BLaER1 (cell line): ENCODE measurements at regions not wholly inside any gene's neighbourhood (a gene's known extent, or its start where the extent isn't known, plus 50 kb on each side); places are given as distances from the start of the nearest gene placed in this dataset.
"Not testable (repeated sequence)": the region's sequence is repeated elsewhere in the genome, so short reads cannot be mapped to it uniquely, and the experiment has no call there.

ENCODE experiments used
- H3K27ac ChIP-seq: shearing (Covaris generic); formaldehyde crosslinking; 2 replicates; pipeline ENCODE4 v1.8.1; 2022
- H3K27me3 ChIP-seq: shearing (Covaris generic); formaldehyde crosslinking; 2 replicates; pipeline ENCODE4 v1.8.1; 2022
- H3K36me3 ChIP-seq: shearing (Covaris generic); formaldehyde crosslinking; 2 replicates; pipeline ENCODE4 v1.8.1; 2022
- H3K4me1 ChIP-seq: shearing (Covaris generic); formaldehyde crosslinking; 2 replicates; pipeline ENCODE4 v1.8.1; 2022
- H3K4me2 ChIP-seq: shearing (Covaris generic); formaldehyde crosslinking; 2 replicates; pipeline ENCODE4 v1.8.1; 2022
- H3K4me3 ChIP-seq: shearing (Covaris generic); formaldehyde crosslinking; 2 replicates; pipeline ENCODE4 v1.8.1; 2022
- H3K9ac ChIP-seq: shearing (Covaris generic); formaldehyde crosslinking; 2 replicates; pipeline ENCODE4 v1.8.1; 2022
- H3K9me3 ChIP-seq: shearing (Covaris generic); formaldehyde crosslinking; 2 replicates; pipeline ENCODE4 v1.8.1; 2022
- H4K20me1 ChIP-seq: shearing (Covaris generic); formaldehyde crosslinking; 2 replicates; pipeline ENCODE4 v1.8.1; 2022
- Cebpa-rat ChIP-seq: shearing (Covaris generic); IDR thresholded peaks from 2 replicates; pipeline ENCODE4 v1.8.1; 2022

GRCh38 chr22:48624401-48624800 is 1203.3 kb downstream of the BRD1 start:
- Histone ChIP-seq H3K9ac (no peak overlapping the region), H3K4me3 (no peak overlapping the region), H3K36me3 (no peaks in the 10 kb centered on the region), H3K4me1 (peaks cover 51% of the 10 kb centered on the region), H3K4me2 (peak overlapping the region; percentile 63), H3K27me3 (peaks cover 9% of the 10 kb centered on the region; the same call in 1 of the 2 replicates), H3K9me3 (no peaks in the 10 kb centered on the region), H4K20me1 (peaks cover 32% of the 10 kb centered on the region; the same call in 1 of the 2 replicates), H3K27ac (no peak overlapping the region)
- TF ChIP-seq Cebpa-rat = no peak

- Histone ChIP-seq H3K4me3 (no peak overlapping the region), H3K36me3 (no peaks in the 10 kb centered on the region), H3K4me1 (peaks cover 37% of the 10 kb centered on the region), H3K4me2 (no peak overlapping the region), H4K20me1 (peaks cover 32% of the 10 kb centered on the region; the same call in 1 of the 2 replicates), H3K9me3 (no peaks in the 10 kb centered on the region), H3K27ac (no peak overlapping the region), H3K9ac (no peak overlapping the region), H3K27me3 (peaks cover 9% of the 10 kb centered on the region; the same call in 1 of the 2 replicates)
- no peak for TF ChIP-seq Cebpa-rat
These were observed 1204.7 kb downstream of the BRD1 start for GRCh38 chr22:48622891-48623545.

- no peak overlapping the region for H3K4me2 ChIP-seq
These were observed 1206.6 kb downstream of the BRD1 start for GRCh38 chr22:48621085-48621484.

GRCh38 chr22:48620460-48620859 is 1207.2 kb downstream of the BRD1 start:
- not testable (repeated sequence) for H3K27me3 ChIP-seq, H3K36me3 ChIP-seq, H3K27ac ChIP-seq, H3K4me3 ChIP-seq, H3K4me2 ChIP-seq, H3K9ac ChIP-seq, H3K9me3 ChIP-seq
- Histone ChIP-seq H4K20me1 (peaks cover 27% of the 10 kb centered on the region; the same call in 1 of the 2 replicates), H3K4me1 (peaks cover 17% of the 10 kb centered on the region)

More at GRCh38 chr22:48621085-48621484, 1206.6 kb downstream of the BRD1 start:
- Histone ChIP-seq H3K27me3 (peaks cover 6% of the 10 kb centered on the region; the same call in 1 of the 2 replicates), H3K9me3 (no peaks in the 10 kb centered on the region), H3K27ac (no peak overlapping the region), H4K20me1 (peaks cover 30% of the 10 kb centered on the region; the same call in 1 of the 2 replicates), H3K4me3 (no peak overlapping the region), H3K4me1 (peaks cover 18% of the 10 kb centered on the region), H3K36me3 (no peaks in the 10 kb centered on the region), H3K9ac (no peak overlapping the region)
- TF ChIP-seq Cebpa-rat = no peak

GRCh38 chr22:48619721-48620120 is 1208.0 kb downstream of the BRD1 start:
- Histone ChIP-seq H3K36me3 (no peaks in the 10 kb centered on the region), H3K27ac (no peak overlapping the region), H3K4me2 (no peak overlapping the region), H3K27me3 (no peaks in the 10 kb centered on the region), H3K4me1 (peaks cover 16% of the 10 kb centered on the region), H3K4me3 (no peak overlapping the region), H4K20me1 (peaks cover 27% of the 10 kb centered on the region; the same call in 1 of the 2 replicates), H3K9ac (no peak overlapping the region), H3K9me3 (no peaks in the 10 kb centered on the region)
- no peak for TF ChIP-seq Cebpa-rat

GRCh38 chr22:48618326-48618725 is 1209.3 kb downstream of the BRD1 start:
- peaks cover 26% of the 10 kb centered on the region for H4K20me1 ChIP-seq
- H3K9me3 ChIP-seq = no peaks in the 10 kb centered on the region
- no peak overlapping the region for H3K4me3 ChIP-seq
- H3K4me1 ChIP-seq = peaks cover 10% of the 10 kb centered on the region
- no peak overlapping the region for H3K27ac ChIP-seq
- H3K36me3 ChIP-seq = no peaks in the 10 kb centered on the region
- H3K9ac ChIP-seq = no peak overlapping the region
- no peaks in the 10 kb centered on the region for H3K27me3 ChIP-seq
- H3K4me2 ChIP-seq = no peak overlapping the region
- TF ChIP-seq Cebpa-rat = no peak

- no peaks in the 10 kb centered on the region for H3K27me3 ChIP-seq
- no peaks in the 10 kb centered on the region for H3K9me3 ChIP-seq
- no peak overlapping the region for H3K4me3 ChIP-seq
- H3K4me1 ChIP-seq = peaks cover 10% of the 10 kb centered on the region
- H4K20me1 ChIP-seq = peaks cover 39% of the 10 kb centered on the region
- no peak overlapping the region for H3K27ac ChIP-seq
- no peak overlapping the region for H3K9ac ChIP-seq
- H3K36me3 ChIP-seq = no peaks in the 10 kb centered on the region
- H3K4me2 ChIP-seq = no peak overlapping the region
- TF ChIP-seq Cebpa-rat = no peak
These were observed 1211.0 kb downstream of the BRD1 start for GRCh38 chr22:48616656-48617055.

- Histone ChIP-seq H4K20me1 (peaks cover 48% of the 10 kb centered on the region), H3K4me1 (peaks cover 10% of the 10 kb centered on the region), H3K27me3 (0 out of 2 replicates have a peak, but pooled peaks cover 3% of the 10 kb centered on the region), H3K4me3 (no peak overlapping the region), H3K9ac (no peak overlapping the region), H3K27ac (no peak overlapping the region), H3K9me3 (0 out of 2 replicates have a peak, but pooled peaks cover 3% of the 10 kb centered on the region), H3K36me3 (no peaks in the 10 kb centered on the region), H3K4me2 (peak overlapping the region; percentile 30; the same call in 1 of the 2 replicates)
- TF ChIP-seq Cebpa-rat = no peak
These were observed 1212.3 kb downstream of the BRD1 start for GRCh38 chr22:48615171-48616008.

- H4K20me1 ChIP-seq = peaks cover 65% of the 10 kb centered on the region
- 0 out of 2 replicates have a peak, but pooled peaks cover 3% of the 10 kb centered on the region for H3K9me3 ChIP-seq
These were observed 1214.0 kb downstream of the BRD1 start for GRCh38 chr22:48613566-48614200.

More at GRCh38 chr22:48613566-48614200, 1214.0 kb downstream of the BRD1 start:
- Histone ChIP-seq H3K36me3 (no peaks in the 10 kb centered on the region), H3K4me1 (peaks cover 11% of the 10 kb centered on the region), H3K4me3 (no peak overlapping the region), H3K9ac (no peak overlapping the region), H3K27ac (no peak overlapping the region), H3K27me3 (0 out of 2 replicates have a peak, but pooled peaks cover 3% of the 10 kb centered on the region), H3K4me2 (no peak overlapping the region)
- no peak for TF ChIP-seq Cebpa-rat
